Spinal cord (tissue), 9 donors: ENCODE measurements at regions not wholly inside any gene's neighbourhood (a gene's known extent, or its start where the extent isn't known, plus 50 kb on each side); places are given as distances from the start of the nearest gene placed in this dataset.

ENCODE experiments used
- DNase-seq, 6 donors: peaks; one replicate each; pipeline versions ENCODE4 v3.0.0 to v3.0.0-alpha.2; 2013 to 2015; ENCODE audit warnings: low spot score in 6 of 6, low read depth in 4 of 6
- H3K27ac ChIP-seq: one replicate; pipeline ENCODE4 v1.5.1; 2013; ENCODE audit warnings: low read depth, low read length, control low read depth
- H3K27me3 ChIP-seq: one replicate; pipeline ENCODE4 v1.6.1; 2013; ENCODE audit warnings: low read length; ENCODE audit not compliant: control insufficient read depth, insufficient read depth
- H3K36me3 ChIP-seq: one replicate; pipeline ENCODE4 v1.6.1; 2013; ENCODE audit warnings: low read length; ENCODE audit not compliant: control insufficient read depth, insufficient read depth
- H3K4me1 ChIP-seq: one replicate; pipeline ENCODE4 v1.6.1; 2013; ENCODE audit warnings: low read length; ENCODE audit not compliant: control insufficient read depth, insufficient read depth
- H3K4me3 ChIP-seq: one replicate; pipeline ENCODE4 v1.5.1; 2013; ENCODE audit warnings: low read depth, low read length, control low read depth
- H3K9me3 ChIP-seq: one replicate; pipeline ENCODE4 v1.6.1; 2013; ENCODE audit warnings: low read length; ENCODE audit not compliant: control insufficient read depth, insufficient read depth
- WGBS: methylation state at CpG from one replicate; pipeline ENCODE4 v1.1.5; 2013; ENCODE audit warnings: missing lambda C conversion rate; ENCODE audit not compliant: insufficient coverage; 5-methylcytosine and 5-hydroxymethylcytosine counted together
- donor health status: healthy.

DNA sequence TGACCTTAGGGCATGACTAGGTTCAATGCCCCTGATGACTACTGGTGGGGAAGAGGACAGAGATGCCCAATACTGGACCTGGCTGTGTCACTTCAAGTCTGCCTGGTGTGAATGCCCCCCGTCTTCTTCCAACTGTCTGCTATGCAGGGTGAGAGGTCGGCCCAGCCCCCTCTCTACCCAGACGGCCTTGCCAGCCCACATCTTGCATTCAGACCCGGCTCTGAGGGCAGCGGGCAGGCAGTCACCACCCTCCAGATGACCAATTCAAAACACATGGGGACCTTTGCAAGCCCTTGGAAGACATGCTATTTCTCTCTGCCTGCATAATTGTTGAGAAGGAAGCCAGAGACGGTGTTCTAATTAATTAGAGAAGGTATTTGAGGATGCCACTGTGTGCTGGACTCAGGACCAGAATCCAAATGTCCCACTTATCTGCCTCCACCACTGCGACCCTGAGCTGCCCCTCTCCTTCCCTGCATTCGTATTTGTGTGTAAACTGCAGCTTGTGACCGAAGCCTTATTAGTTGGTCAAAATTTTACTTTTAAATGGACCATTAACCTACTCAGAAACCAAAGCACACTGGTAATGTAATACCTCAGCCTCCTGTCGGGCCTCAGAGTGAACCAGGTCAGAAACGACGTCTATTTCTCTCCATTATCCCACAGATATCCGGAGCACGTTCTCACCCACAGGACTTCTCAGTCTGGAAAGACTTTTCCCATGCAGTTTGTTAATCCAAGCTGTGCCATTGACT, 407.0 kb downstream of the ZNF536 start:
- Histone ChIP-seq H3K27ac (no peak overlapping the region), H3K36me3 (no peaks in the 10 kb centered on the region), H3K4me1 (no peaks in the 10 kb centered on the region), H3K27me3 (no peaks in the 10 kb centered on the region), H3K4me3 (no peak overlapping the region), H3K9me3 (no peaks in the 10 kb centered on the region)
- DNase-seq = no peak
- WGBS = 82% methylated on average over 13 of the region's 14 CpGs

- no peaks in the 10 kb centered on the region for H3K36me3 ChIP-seq
- WGBS = 93% methylated on average over 1 of the region's 2 CpGs
- no peaks in the 10 kb centered on the region for H3K9me3 ChIP-seq
- H3K4me3 ChIP-seq = no peak overlapping the region
- no peaks in the 10 kb centered on the region for H3K4me1 ChIP-seq
- DNase-seq = no peak
- H3K27ac ChIP-seq = no peak overlapping the region
- no peaks in the 10 kb centered on the region for H3K27me3 ChIP-seq
These were observed 405.9 kb downstream of the ZNF536 start for GRCh38 chr19:30778061-30778460.

- Histone ChIP-seq H3K27me3 (no peaks in the 10 kb centered on the region), H3K4me1 (no peaks in the 10 kb centered on the region), H3K9me3 (peaks cover 4% of the 10 kb centered on the region), H3K4me3 (no peak overlapping the region), H3K27ac (no peak overlapping the region), H3K36me3 (no peaks in the 10 kb centered on the region)
- DNase-seq = no peak
- WGBS = 85% methylated on average over 4 of the region's 4 CpGs
These were observed 403.8 kb downstream of the ZNF536 start for GRCh38 chr19:30775956-30776355.

DNA sequence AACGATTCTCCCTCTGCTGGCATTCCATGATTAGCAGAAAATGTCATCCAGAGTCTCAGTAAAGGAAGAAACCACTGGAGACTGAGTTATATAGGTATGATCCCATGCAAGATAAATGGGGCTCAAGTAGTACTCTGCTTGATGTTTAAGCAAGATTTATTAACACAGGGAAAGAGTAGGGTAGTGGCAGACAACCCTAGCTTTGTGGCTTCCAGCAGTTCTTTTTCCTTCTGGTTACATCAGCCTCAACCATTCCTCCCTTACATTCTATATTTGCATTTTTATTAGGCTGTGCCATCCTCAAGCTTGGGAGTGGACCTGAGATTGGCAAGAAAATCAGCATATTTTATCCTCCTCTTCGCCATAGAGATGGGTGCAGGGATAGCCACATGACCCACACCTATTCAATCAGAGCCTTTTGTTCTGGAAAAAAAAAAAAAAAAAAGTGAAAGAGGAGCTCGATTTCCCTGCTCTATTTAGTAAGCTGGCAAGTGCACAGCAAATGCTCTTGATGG, 402.1 kb downstream of the ZNF536 start:
- H3K27me3 ChIP-seq = no peaks in the 10 kb centered on the region
- 33% methylated on average over 1 of the region's 3 CpGs for WGBS
- H3K4me3 ChIP-seq = no peak overlapping the region
- H3K4me1 ChIP-seq = no peaks in the 10 kb centered on the region
- H3K27ac ChIP-seq = no peak overlapping the region
- H3K9me3 ChIP-seq = peaks cover 6% of the 10 kb centered on the region
- no peaks in the 10 kb centered on the region for H3K36me3 ChIP-seq
- no peak for DNase-seq

DNA sequence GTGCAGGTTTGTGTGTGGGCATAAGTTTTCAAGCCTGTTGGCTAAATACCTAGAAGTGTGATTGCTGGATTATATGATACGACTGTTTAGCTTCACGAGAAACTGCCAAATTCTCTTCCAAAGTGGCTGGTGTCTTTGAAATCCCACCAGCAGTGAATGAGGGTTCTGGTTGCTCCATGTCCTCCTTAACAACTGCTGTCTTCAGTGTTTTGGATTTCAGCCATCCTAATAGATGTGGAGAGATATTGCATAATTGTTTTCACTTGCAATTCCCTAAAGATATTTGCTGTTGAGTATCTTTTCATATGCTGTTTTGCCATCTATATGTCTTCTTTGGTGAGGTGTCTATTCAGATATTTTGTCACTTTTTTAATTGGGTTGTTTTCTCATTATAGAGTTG, 390.5 kb downstream of the ZNF536 start:
- no peak for DNase-seq
- no peaks in the 10 kb centered on the region for H3K36me3 ChIP-seq
- H3K4me3 ChIP-seq = no peak overlapping the region
- no peaks in the 10 kb centered on the region for H3K27me3 ChIP-seq
- no peaks in the 10 kb centered on the region for H3K4me1 ChIP-seq
- no peaks in the 10 kb centered on the region for H3K9me3 ChIP-seq
- no peak overlapping the region for H3K27ac ChIP-seq
- WGBS = 100% methylated on average over 2 of the region's 2 CpGs

DNA sequence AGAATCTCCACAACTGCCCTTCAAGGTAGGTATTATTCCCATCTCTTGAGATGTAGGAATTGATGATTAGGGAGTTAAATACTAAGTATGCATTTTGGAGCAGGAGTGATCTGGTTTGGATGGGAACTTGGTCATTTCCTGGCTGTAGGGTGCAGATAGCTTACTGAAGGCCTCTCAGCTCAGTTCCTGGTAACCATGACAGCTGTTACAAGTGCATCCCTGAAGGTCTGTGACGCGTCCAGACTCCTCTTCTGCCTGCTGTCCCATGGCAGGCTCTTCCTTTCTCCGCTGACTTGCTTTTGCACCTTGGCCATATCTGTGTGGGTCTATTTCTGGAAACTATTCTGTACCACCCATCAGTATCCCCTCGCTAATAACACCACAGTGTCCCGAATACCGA, 387.8 kb downstream of the ZNF536 start:
- no peak overlapping the region for H3K27ac ChIP-seq
- H3K4me1 ChIP-seq = no peaks in the 10 kb centered on the region
- H3K4me3 ChIP-seq = no peak overlapping the region
- 64% methylated on average over 3 of the region's 6 CpGs for WGBS
- DNase-seq = no peak
- no peaks in the 10 kb centered on the region for H3K36me3 ChIP-seq
- no peaks in the 10 kb centered on the region for H3K27me3 ChIP-seq
- H3K9me3 ChIP-seq = no peaks in the 10 kb centered on the region

DNA sequence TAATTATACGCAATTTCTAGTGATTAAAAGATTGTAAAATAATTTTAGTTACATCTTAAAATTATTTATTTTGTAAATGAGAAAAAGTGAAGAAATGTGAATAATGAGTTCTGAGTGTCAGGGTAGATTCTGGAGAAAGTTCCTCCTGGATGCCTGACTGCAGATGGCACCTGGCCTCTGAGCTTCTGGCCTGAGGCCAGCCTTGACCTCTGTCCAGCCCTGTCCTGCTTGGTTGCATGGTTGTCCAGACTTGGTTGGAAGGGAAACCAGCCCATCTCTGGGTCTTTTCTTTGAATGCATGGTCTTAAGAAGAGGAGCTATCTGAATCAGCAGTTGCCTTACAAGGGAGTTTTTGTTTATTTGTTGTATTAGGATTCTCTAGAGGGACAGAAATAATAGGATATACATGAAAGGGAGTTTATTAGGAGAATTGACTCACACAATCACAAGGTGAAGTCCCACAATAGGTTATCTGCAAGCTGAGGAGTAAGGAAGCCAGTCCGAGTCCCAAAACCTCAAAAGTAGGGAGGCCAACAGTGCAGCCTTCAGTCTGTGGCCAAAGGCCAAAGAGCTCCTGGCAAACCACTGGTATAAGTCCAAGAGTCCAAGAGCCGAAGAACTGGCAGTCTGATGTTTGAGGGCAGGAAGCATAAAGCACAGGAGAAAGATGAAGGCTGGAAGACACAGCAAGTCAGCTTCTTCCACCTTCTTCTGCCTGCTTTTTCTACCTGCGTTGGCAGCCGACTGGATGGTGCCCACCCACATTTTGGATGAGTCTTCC, 385.8 kb downstream of the ZNF536 start:
- Histone ChIP-seq H3K27me3 (no peaks in the 10 kb centered on the region), H3K4me1 (no peaks in the 10 kb centered on the region), H3K9me3 (no peaks in the 10 kb centered on the region), H3K36me3 (no peaks in the 10 kb centered on the region), H3K27ac (no peak overlapping the region), H3K4me3 (no peak overlapping the region)
- DNase-seq = no peak
- WGBS = 88% methylated on average over 4 of the region's 5 CpGs

DNA sequence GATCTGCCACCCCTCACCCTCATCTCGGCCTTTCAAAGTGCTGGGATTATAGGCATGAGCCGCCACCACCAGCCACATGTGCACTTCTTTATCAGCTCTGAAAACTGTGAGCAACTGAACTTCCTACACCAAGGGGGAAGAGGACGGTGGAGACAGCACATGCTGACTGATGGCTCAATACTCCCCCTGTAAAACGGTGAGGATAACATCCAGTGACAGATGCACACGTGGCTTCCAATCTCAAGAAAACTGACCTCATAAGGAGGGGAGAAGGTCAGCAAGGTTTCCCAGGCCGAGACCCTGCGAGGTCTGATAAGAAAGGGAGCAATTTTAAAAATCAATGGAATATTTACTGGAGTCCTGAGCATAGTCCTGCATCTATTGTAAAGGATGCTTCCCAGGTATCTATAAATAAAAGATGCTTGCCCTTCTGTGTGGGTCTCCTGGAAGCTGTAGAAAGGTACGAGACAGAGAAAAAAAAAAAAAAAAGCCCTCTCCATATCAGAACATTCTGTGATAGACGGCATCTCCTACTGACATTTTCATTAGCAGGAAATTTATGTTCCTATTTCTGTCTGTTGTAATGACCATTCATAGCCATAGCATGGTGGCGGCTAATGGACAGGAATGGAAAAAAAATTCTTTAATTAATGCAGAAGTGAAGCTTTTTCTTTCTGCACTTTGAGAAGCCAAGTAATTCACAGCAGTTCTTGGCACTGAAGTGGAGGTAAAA, 385.1 kb downstream of the ZNF536 start:
- Histone ChIP-seq H3K9me3 (no peaks in the 10 kb centered on the region), H3K27ac (no peak overlapping the region)
- 80% methylated on average over 2 of the region's 10 CpGs for WGBS

GRCh38 chr19:30755581-30755980, 383.4 kb downstream of the ZNF536 start:
- no peaks in the 10 kb centered on the region for H3K4me1 ChIP-seq
- H3K9me3 ChIP-seq = no peaks in the 10 kb centered on the region
- no peaks in the 10 kb centered on the region for H3K36me3 ChIP-seq
- no peak overlapping the region for H3K4me3 ChIP-seq
- no peaks in the 10 kb centered on the region for H3K27me3 ChIP-seq
- H3K27ac ChIP-seq = no peak overlapping the region
- DNase-seq = no peak
- WGBS = 89% methylated on average over 6 of the region's 7 CpGs

More for the DNA sequence above, 385.1 kb downstream of the ZNF536 start:
- no peak overlapping the region for H3K4me3 ChIP-seq
- H3K4me1 ChIP-seq = no peaks in the 10 kb centered on the region
- DNase-seq = peak in 1 of 6 donors; percentile 20
- no peaks in the 10 kb centered on the region for H3K36me3 ChIP-seq
- H3K27me3 ChIP-seq = no peaks in the 10 kb centered on the region
